ENCODE measurements at regions not wholly inside any gene's neighbourhood (a gene's known extent, or its start where the extent isn't known, plus 50 kb on each side); places are given as distances from the start of the nearest gene placed in this dataset.

- Mint-ChIP-seq H3K27ac (no peak overlapping the region), H3K4me1 (ENCODE audit: low read depth) (peaks cover 12% of the 10 kb centered on the region), H3K9me3 (no peaks in the 10 kb centered on the region), H3K4me3 (no peak overlapping the region), H3K27me3 (ENCODE audit: low read depth) (peaks cover 4% of the 10 kb centered on the region), H3K36me3 (ENCODE audit: insufficient read depth in 2 of 2) (no peaks in the 10 kb centered on the region)
- ATAC-seq (replicated peaks in 1 of 2) (peak in 1 of 2 donors; percentile 76), DNase-seq (no peak)
Measured at GRCh38 chr10:78992333-78992732, 76.4 kb upstream of the ZMIZ1 start.

- H3K27ac Mint-ChIP-seq, result no peak overlapping the region
Measured at GRCh38 chr10:78993261-78993945, 75.4 kb upstream of the ZMIZ1 start.

GRCh38 chr10:78995987-78996791 lies 72.6 kb upstream of the ZMIZ1 start:
- Mint-ChIP-seq H3K27me3 (ENCODE audit: low read depth) (peaks cover 5% of the 10 kb centered on the region), H3K27ac (no peak overlapping the region), H3K36me3 (ENCODE audit: insufficient read depth in 2 of 2) (no peaks in the 10 kb centered on the region), H3K9me3 (no peaks in the 10 kb centered on the region), H3K4me1 (ENCODE audit: low read depth) (peaks cover 6% of the 10 kb centered on the region), H3K4me3 (no peak overlapping the region)
- ATAC-seq (replicated peaks in 1 of 2), result no peak
- DNase-seq, result no peak

More at GRCh38 chr10:78993261-78993945, 75.4 kb upstream of the ZMIZ1 start:
- Mint-ChIP-seq H3K9me3 (no peaks in the 10 kb centered on the region), H3K4me1 (ENCODE audit: low read depth) (peaks cover 12% of the 10 kb centered on the region), H3K27me3 (ENCODE audit: low read depth) (peaks cover 5% of the 10 kb centered on the region), H3K36me3 (ENCODE audit: insufficient read depth in 2 of 2) (no peaks in the 10 kb centered on the region), H3K4me3 (no peak overlapping the region)
- ATAC-seq (replicated peaks in 1 of 2), result no peak
- DNase-seq, result no peak

- peaks cover 5% of the 10 kb centered on the region for H3K27me3 Mint-ChIP-seq (ENCODE audit: low read depth)
- H3K9me3 Mint-ChIP-seq, result no peaks in the 10 kb centered on the region
- no peaks in the 10 kb centered on the region for H3K36me3 Mint-ChIP-seq (ENCODE audit: insufficient read depth in 2 of 2)
- H3K4me3 Mint-ChIP-seq, result no peak overlapping the region
- ATAC-seq (replicated peaks in 1 of 2) (no peak), DNase-seq (no peak)
- no peaks in the 10 kb centered on the region for H3K4me1 Mint-ChIP-seq (ENCODE audit: low read depth)
- no peak overlapping the region for H3K27ac Mint-ChIP-seq
Measured at GRCh38 chr10:78996792-78997129, 72.0 kb upstream of the ZMIZ1 start.

GRCh38 chr10:78997635-78998618 lies 70.8 kb upstream of the ZMIZ1 start:
- no peak for ATAC-seq (replicated peaks in 1 of 2)
- Mint-ChIP-seq H3K4me3 (no peak overlapping the region), H3K4me1 (ENCODE audit: low read depth) (no peaks in the 10 kb centered on the region), H3K36me3 (ENCODE audit: insufficient read depth in 2 of 2) (no peaks in the 10 kb centered on the region), H3K27me3 (ENCODE audit: low read depth) (peaks cover 5% of the 10 kb centered on the region), H3K9me3 (no peaks in the 10 kb centered on the region), H3K27ac (no peak overlapping the region)
- DNase-seq, result no peak

GRCh38 chr10:79001082-79001885 lies 67.5 kb upstream of the ZMIZ1 start:
- DNase-seq, result no peak
- Mint-ChIP-seq H3K36me3 (ENCODE audit: insufficient read depth in 2 of 2) (no peaks in the 10 kb centered on the region), H3K27me3 (ENCODE audit: low read depth) (peaks cover 5% of the 10 kb centered on the region), H3K4me1 (ENCODE audit: low read depth) (peaks cover 9% of the 10 kb centered on the region), H3K4me3 (no peak overlapping the region), H3K9me3 (no peaks in the 10 kb centered on the region), H3K27ac (no peak overlapping the region)
- no peak for ATAC-seq (replicated peaks in 1 of 2)

- no peaks in the 10 kb centered on the region for H3K9me3 Mint-ChIP-seq
- no peak overlapping the region for H3K4me3 Mint-ChIP-seq
- ATAC-seq (replicated peaks in 1 of 2) (no peak), DNase-seq (no peak)
- no peak overlapping the region for H3K27ac Mint-ChIP-seq
- H3K36me3 Mint-ChIP-seq (ENCODE audit: insufficient read depth in 2 of 2), result no peaks in the 10 kb centered on the region
- H3K27me3 Mint-ChIP-seq (ENCODE audit: low read depth), result peaks cover under 1% of the 10 kb centered on the region
- peaks cover 9% of the 10 kb centered on the region for H3K4me1 Mint-ChIP-seq (ENCODE audit: low read depth)
Measured at GRCh38 chr10:79002336-79002735, 66.4 kb upstream of the ZMIZ1 start.

GRCh38 chr10:79003183-79004100 lies 65.3 kb upstream of the ZMIZ1 start:
- Mint-ChIP-seq H3K4me3 (no peak overlapping the region), H3K36me3 (ENCODE audit: insufficient read depth in 2 of 2) (no peaks in the 10 kb centered on the region), H3K27ac (peak overlapping the region; percentile 4), H3K4me1 (ENCODE audit: low read depth) (peaks cover 9% of the 10 kb centered on the region), H3K9me3 (no peaks in the 10 kb centered on the region), H3K27me3 (ENCODE audit: low read depth) (no peaks in the 10 kb centered on the region)
- ATAC-seq (replicated peaks in 1 of 2) (no peak), DNase-seq (no peak)

- no peaks in the 10 kb centered on the region for H3K27me3 Mint-ChIP-seq (ENCODE audit: low read depth)
- ATAC-seq (replicated peaks in 1 of 2) (no peak), DNase-seq (no peak)
- no peak overlapping the region for H3K4me3 Mint-ChIP-seq
- no peaks in the 10 kb centered on the region for H3K36me3 Mint-ChIP-seq (ENCODE audit: insufficient read depth in 2 of 2)
- H3K27ac Mint-ChIP-seq, result no peak overlapping the region
- H3K4me1 Mint-ChIP-seq (ENCODE audit: low read depth), result peaks cover 9% of the 10 kb centered on the region
- no peaks in the 10 kb centered on the region for H3K9me3 Mint-ChIP-seq
Measured at GRCh38 chr10:79004311-79004710, 64.5 kb upstream of the ZMIZ1 start.

- H3K9me3 Mint-ChIP-seq, result no peaks in the 10 kb centered on the region
- H3K4me1 Mint-ChIP-seq (ENCODE audit: low read depth), result peaks cover 9% of the 10 kb centered on the region
- DNase-seq (no peak), ATAC-seq (replicated peaks in 1 of 2) (no peak)
- no peaks in the 10 kb centered on the region for H3K27me3 Mint-ChIP-seq (ENCODE audit: low read depth)
- no peak overlapping the region for H3K27ac Mint-ChIP-seq
- H3K4me3 Mint-ChIP-seq, result no peak overlapping the region
- H3K36me3 Mint-ChIP-seq (ENCODE audit: insufficient read depth in 2 of 2), result no peaks in the 10 kb centered on the region
Measured at GRCh38 chr10:79005126-79005810, 63.5 kb upstream of the ZMIZ1 start.

GRCh38 chr10:79007018-79007417 lies 61.7 kb upstream of the ZMIZ1 start:
- Mint-ChIP-seq H3K9me3 (no peaks in the 10 kb centered on the region), H3K4me1 (ENCODE audit: low read depth) (peaks cover 9% of the 10 kb centered on the region), H3K4me3 (no peak overlapping the region), H3K27ac (no peak overlapping the region), H3K27me3 (ENCODE audit: low read depth) (no peaks in the 10 kb centered on the region), H3K36me3 (ENCODE audit: insufficient read depth in 2 of 2) (no peaks in the 10 kb centered on the region)
- no peak for ATAC-seq (replicated peaks in 1 of 2)
- no peak for DNase-seq

Data from activated T-cell treated with anti-CD3 and anti-CD28 coated beads, Interleukin-2, amount 50 U/mL, for 72 hours (primary cell).